Vagina (tissue), 2 donors: ENCODE measurements at regions not wholly inside any gene's neighbourhood (a gene's known extent, or its start where the extent isn't known, plus 50 kb on each side); places are given as distances from the start of the nearest gene placed in this dataset.

Experiments used
- POLR2A ChIP-seq, 2 donors: fragments of 450-650 bp; IDR thresholded peaks; one replicate each; pipeline ENCODE4 v1.6.1; 2017; ENCODE audit warnings: antibody characterized with exemption in 2 of 2, mild to moderate bottlenecking in 2 of 2, moderate library complexity in 2 of 2
- POLR2AphosphoS5 ChIP-seq, 2 donors: sonication (generic); formaldehyde crosslinking; IDR thresholded peaks; one replicate each; pipeline ENCODE4 v1.9.0; 2017; ENCODE audit warnings: antibody characterized with exemption in 2 of 2, mild to moderate bottlenecking in 2 of 2, low read depth in 1 of 2; ENCODE audit not compliant: insufficient read depth in 1 of 2
- TF ChIP-seq, protein P1 (sequence below), 3 experiments: fragments of 450-650 bp in 2 of 3; fragments of 200-600 bp in 1 of 3; sonication (generic) in 1 of 3; IDR thresholded peaks; one replicate each; pipeline ENCODE4 v1.5.1; 2017 to 2019; ENCODE audit warnings: antibody characterized with exemption in 3 of 3, mild to moderate bottlenecking in 2 of 3, moderate library complexity in 2 of 3

DNA sequence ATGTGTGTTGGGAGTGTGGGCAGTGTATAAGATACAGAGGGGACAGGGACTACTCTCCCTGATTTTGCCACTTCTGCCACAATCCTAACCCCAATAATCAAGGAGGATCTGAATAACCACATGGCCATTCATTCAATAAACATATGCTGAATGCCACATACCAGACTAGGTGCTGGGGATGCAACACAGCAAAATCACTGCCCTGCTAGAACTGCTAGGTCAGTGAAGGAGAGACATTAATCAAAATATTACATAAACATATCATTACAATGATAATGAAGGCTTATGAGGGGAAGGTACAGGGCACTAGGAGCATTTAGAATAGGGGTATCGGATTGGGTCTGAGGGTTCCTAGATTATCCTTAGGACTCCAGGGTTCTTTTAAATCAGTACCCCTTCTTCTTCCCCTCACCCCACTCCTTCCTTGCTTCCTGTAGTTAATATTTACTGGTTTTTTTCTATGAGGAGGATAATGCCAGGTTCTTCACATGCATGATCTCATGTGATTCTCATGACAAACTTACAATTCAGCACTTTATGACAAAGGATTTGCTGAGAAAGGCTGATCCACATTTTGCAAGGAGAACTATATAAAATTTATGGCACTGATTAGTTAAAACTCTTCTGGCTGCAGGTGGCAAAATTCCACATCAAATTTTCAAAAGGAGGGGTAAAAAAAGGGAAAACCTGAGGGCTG is 56.4 kb upstream of the PCBP1 start:
- TF ChIP-seq, protein P1, sequence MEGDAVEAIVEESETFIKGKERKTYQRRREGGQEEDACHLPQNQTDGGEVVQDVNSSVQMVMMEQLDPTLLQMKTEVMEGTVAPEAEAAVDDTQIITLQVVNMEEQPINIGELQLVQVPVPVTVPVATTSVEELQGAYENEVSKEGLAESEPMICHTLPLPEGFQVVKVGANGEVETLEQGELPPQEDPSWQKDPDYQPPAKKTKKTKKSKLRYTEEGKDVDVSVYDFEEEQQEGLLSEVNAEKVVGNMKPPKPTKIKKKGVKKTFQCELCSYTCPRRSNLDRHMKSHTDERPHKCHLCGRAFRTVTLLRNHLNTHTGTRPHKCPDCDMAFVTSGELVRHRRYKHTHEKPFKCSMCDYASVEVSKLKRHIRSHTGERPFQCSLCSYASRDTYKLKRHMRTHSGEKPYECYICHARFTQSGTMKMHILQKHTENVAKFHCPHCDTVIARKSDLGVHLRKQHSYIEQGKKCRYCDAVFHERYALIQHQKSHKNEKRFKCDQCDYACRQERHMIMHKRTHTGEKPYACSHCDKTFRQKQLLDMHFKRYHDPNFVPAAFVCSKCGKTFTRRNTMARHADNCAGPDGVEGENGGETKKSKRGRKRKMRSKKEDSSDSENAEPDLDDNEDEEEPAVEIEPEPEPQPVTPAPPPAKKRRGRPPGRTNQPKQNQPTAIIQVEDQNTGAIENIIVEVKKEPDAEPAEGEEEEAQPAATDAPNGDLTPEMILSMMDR (IDR thresholded peaks at IDR 0.05) = no peak
- TF ChIP-seq POLR2A (IDR thresholded peaks at IDR 0.05) (no peak), POLR2AphosphoS5 (IDR thresholded peaks at IDR 0.05; ENCODE audit: insufficient read depth in 1 of 2, low read depth in 1 of 2) (no peak)
